H9 (cell line): ENCODE measurements at regions not wholly inside any gene's neighbourhood (a gene's known extent, or its start where the extent isn't known, plus 50 kb on each side); places are given as distances from the start of the nearest gene placed in this dataset.

Source experiments
- DNase-seq: peaks from one replicate; pipeline ENCODE4 v3.0.0-alpha.2; 2017
- H2AFZ ChIP-seq: one replicate; pipeline ENCODE4 v1.6.1; 2013; ENCODE audit warnings: mild to moderate bottlenecking, low read length, control low read depth, moderate library complexity
- H2AK5ac ChIP-seq: 2 replicates; pipeline ENCODE4 v1.6.1; 2013; ENCODE audit warnings: low read length, control low read depth, mixed read lengths; ENCODE audit not compliant: insufficient read length
- H2BK120ac ChIP-seq: one replicate; pipeline ENCODE4 v1.6.1; 2013; ENCODE audit warnings: low read depth, mild to moderate bottlenecking, low read length, control low read depth, inconsistent platforms; ENCODE audit not compliant: poor library complexity, severe bottlenecking
- H2BK12ac ChIP-seq: 2 replicates; pipeline ENCODE4 v1.6.1; 2013; ENCODE audit warnings: low read length, control low read depth, mixed read lengths, low read depth; ENCODE audit not compliant: insufficient read length
- H2BK15ac ChIP-seq: 2 replicates; pipeline ENCODE4 v1.6.1; 2013; ENCODE audit warnings: low read depth, low read length, control low read depth
- H2BK20ac ChIP-seq: one replicate; pipeline ENCODE4 v1.6.1; 2013; ENCODE audit warnings: low read depth, mild to moderate bottlenecking, low read length, control low read depth, inconsistent platforms; ENCODE audit not compliant: poor library complexity, severe bottlenecking
- H2BK5ac ChIP-seq: 2 replicates; pipeline ENCODE4 v1.6.1; 2013; ENCODE audit warnings: low read length, control low read depth, mixed read lengths; ENCODE audit not compliant: insufficient read length
- H3K14ac ChIP-seq: 2 replicates; pipeline ENCODE4 v1.6.1; 2013; ENCODE audit warnings: low read length, control low read depth; ENCODE audit not compliant: insufficient read depth
- H3K18ac ChIP-seq: 2 replicates; pipeline ENCODE4 v1.6.1; 2013; ENCODE audit warnings: low read depth, mild to moderate bottlenecking, mixed read lengths, low read length, control low read depth; ENCODE audit not compliant: insufficient read length
- H3K23ac ChIP-seq: 2 replicates; pipeline ENCODE4 v1.6.1; 2013; ENCODE audit warnings: low read length, control low read depth, mixed read lengths, low read depth; ENCODE audit not compliant: insufficient read length
- H3K23me2 ChIP-seq: 2 replicates; pipeline ENCODE4 v1.6.1; 2013; ENCODE audit warnings: low read depth, mild to moderate bottlenecking, mixed read lengths, low read length, control low read depth; ENCODE audit not compliant: insufficient read length, poor library complexity, severe bottlenecking
- H3K27ac ChIP-seq: 2 replicates; pipeline ENCODE4 v1.5.1; 2013; ENCODE audit warnings: low read length, control low read depth, mixed read lengths, low read depth; ENCODE audit not compliant: insufficient read length
- H3K27me3 ChIP-seq: 2 replicates; pipeline ENCODE4 v1.6.1; 2013; ENCODE audit warnings: low read length, control low read depth, inconsistent platforms; ENCODE audit not compliant: insufficient read depth
- H3K4ac ChIP-seq: 2 replicates; pipeline ENCODE4 v1.6.1; 2013; ENCODE audit warnings: low read depth, mild to moderate bottlenecking, control low read depth, inconsistent platforms, low read length, moderate library complexity
- H3K4me1 ChIP-seq: 2 replicates; pipeline ENCODE4 v1.6.1; 2013; ENCODE audit warnings: low read length, control low read depth, inconsistent platforms; ENCODE audit not compliant: insufficient read depth
- H3K4me2 ChIP-seq: 2 replicates; pipeline ENCODE4 v1.6.1; 2013; ENCODE audit warnings: low read length, control low read depth, mixed read lengths; ENCODE audit not compliant: insufficient read length, insufficient read depth
- H3K56ac ChIP-seq: 2 replicates; pipeline ENCODE4 v1.6.1; 2013; ENCODE audit warnings: low read depth, mild to moderate bottlenecking, mixed read lengths, low read length, control low read depth; ENCODE audit not compliant: insufficient read length
- H3K79me1 ChIP-seq: 2 replicates; pipeline ENCODE4 v1.6.1; 2013; ENCODE audit warnings: low read depth, mild to moderate bottlenecking, moderate library complexity, low read length, control low read depth, inconsistent platforms; ENCODE audit not compliant: insufficient read depth, poor library complexity, severe bottlenecking
- H3K79me2 ChIP-seq: 2 replicates; pipeline ENCODE4 v1.6.1; 2013; ENCODE audit warnings: low read length, control low read depth, inconsistent platforms; ENCODE audit not compliant: insufficient read depth
- H3K9ac ChIP-seq: 2 replicates; pipeline ENCODE4 v1.6.1; 2013; ENCODE audit warnings: low read length, control low read depth, mixed read lengths; ENCODE audit not compliant: insufficient read length; ENCODE audit errors: extremely low read depth
- H3K9me3 ChIP-seq: one replicate; pipeline ENCODE4 v1.6.1; 2013; ENCODE audit warnings: low read depth, low read length, inconsistent platforms; ENCODE audit not compliant: control insufficient read depth
- H3T11ph ChIP-seq: one replicate; pipeline ENCODE4 v1.6.1; 2013; ENCODE audit warnings: mild to moderate bottlenecking, low read length, control low read depth, inconsistent platforms
- H4K20me1 ChIP-seq: one replicate; pipeline ENCODE4 v1.6.1; 2013; ENCODE audit not compliant: control insufficient read depth, insufficient read length, insufficient read depth
- H4K5ac ChIP-seq: 2 replicates; pipeline ENCODE4 v1.6.1; 2013; ENCODE audit warnings: low read depth, mild to moderate bottlenecking, mixed read lengths, low read length, control low read depth; ENCODE audit not compliant: insufficient read length
- H4K8ac ChIP-seq: replicated peaks from 2 replicates; pipeline ENCODE4 v1.6.1; 2013; ENCODE audit warnings: low read length, control low read depth, mixed read lengths, low read depth; ENCODE audit not compliant: insufficient read length
- H4K91ac ChIP-seq: 2 replicates; pipeline ENCODE4 v1.6.1; 2013; ENCODE audit warnings: low read depth, mild to moderate bottlenecking, moderate library complexity, mixed read lengths, low read length, control low read depth; ENCODE audit not compliant: insufficient read length
- H3K27ac Mint-ChIP-seq, 3 experiments: 2 replicates in 2 of 3; 3 replicates in 1 of 3; pipeline ENCODE4 v1.8.0; 2020 to 2021; ENCODE audit warnings: mixed read lengths in 3 of 3, mild to moderate bottlenecking in 1 of 3, moderate library complexity in 1 of 3
- H3K27me3 Mint-ChIP-seq: 2 replicates; pipeline ENCODE4 v1.8.0; 2021; ENCODE audit warnings: low read depth, mild to moderate bottlenecking, moderate library complexity, mixed read lengths
- H3K36me3 Mint-ChIP-seq, 3 experiments: 2 replicates in 2 of 3; 3 replicates in 1 of 3; pipeline ENCODE4 v1.8.0; 2020 to 2021; ENCODE audit warnings: low read depth in 3 of 3, mixed read lengths in 3 of 3; ENCODE audit not compliant: insufficient read depth in 1 of 3
- H3K4me1 Mint-ChIP-seq, 2 experiments: 2 replicates each; pipeline ENCODE4 v1.8.0; 2020; ENCODE audit warnings: mixed read lengths in 2 of 2
- H3K4me3 Mint-ChIP-seq, 2 experiments: 2 replicates in 1 of 2; 3 replicates in 1 of 2; pipeline ENCODE4 v1.8.0; 2020 to 2021; ENCODE audit warnings: mild to moderate bottlenecking in 2 of 2, mixed read lengths in 2 of 2, moderate library complexity in 1 of 2
- H3K9me3 Mint-ChIP-seq, 2 experiments: 2 replicates in 1 of 2; 3 replicates in 1 of 2; pipeline ENCODE4 v1.8.0; 2020; ENCODE audit warnings: mild to moderate bottlenecking in 2 of 2, mixed read lengths in 2 of 2, moderate library complexity in 1 of 2
- CTCF ChIP-seq: fragments of 200-600 bp; sonication (generic); conservative IDR thresholded peaks from 3 replicates; pipeline ENCODE4 v1.8.0; 2021; ENCODE audit warnings: antibody characterized with exemption, mild to moderate bottlenecking
- WGBS: extraction: QIAGEN DNeasy Blood & Tissue Kit; methylation state at CpG from one replicate; pipeline ENCODE4 v1.1.7; 2013; ENCODE audit warnings: missing lambda C conversion rate, low lambda C conversion rate, mixed read lengths; ENCODE audit not compliant: insufficient read length; ENCODE audit errors: extremely low coverage; 5-methylcytosine and 5-hydroxymethylcytosine counted together

- Histone ChIP-seq H2BK5ac (no peak overlapping the region), H3K18ac (no peak overlapping the region), H4K20me1 (no peaks in the 10 kb centered on the region), H2AK5ac (no peak overlapping the region), H4K5ac (no peak overlapping the region), H3K9ac (no peak overlapping the region), H2BK20ac (no peak overlapping the region), H3T11ph (no peak overlapping the region), H3K4me2 (no peak overlapping the region), H3K79me2 (no peaks in the 10 kb centered on the region), H3K27ac (no peak overlapping the region), H3K23ac (no peak overlapping the region), H3K23me2 (no peaks in the 10 kb centered on the region), H4K91ac (no peak overlapping the region), H2BK120ac (no peak overlapping the region), H3K79me1 (no peaks in the 10 kb centered on the region), H2BK12ac (no peak overlapping the region), H3K4ac (no peak overlapping the region), H3K14ac (no peak overlapping the region), H3K9me3 (peaks cover 18% of the 10 kb centered on the region), H3K27me3 (no peaks in the 10 kb centered on the region), H2BK15ac (no peak overlapping the region), H3K56ac (no peak overlapping the region), H3K4me1 (no peaks in the 10 kb centered on the region), H4K8ac (no peak overlapping the region), H2AFZ (no peak overlapping the region)
- peaks cover 13 to 50% of the 10 kb centered on the region in 2 experiments for H3K9me3 Mint-ChIP-seq
- peaks cover 0 to 3% (median 0%) of the 10 kb centered on the region in 3 experiments; a peak in 2 of 7 replicates for H3K36me3 Mint-ChIP-seq
- no peak overlapping the region for H3K27ac Mint-ChIP-seq
- no CpG with 5 or more reads among the region's 18 CpGs for WGBS
- TF ChIP-seq CTCF = no peak
- H3K27me3 Mint-ChIP-seq = no peaks in the 10 kb centered on the region
- no peak for DNase-seq
- H3K4me1 Mint-ChIP-seq = no peaks in the 10 kb centered on the region
- H3K4me3 Mint-ChIP-seq = no peak overlapping the region
These were observed 822.6 kb downstream of the GLUD2 start for GRCh38 chrX:121869876-121870477.
